Ovary (tissue), 7 donors: ENCODE measurements at regions not wholly inside any gene's neighbourhood (a gene's known extent, or its start where the extent isn't known, plus 50 kb on each side); places are given as distances from the start of the nearest gene placed in this dataset.
"Not testable (repeated sequence)": the region's sequence is repeated elsewhere in the genome, so short reads cannot be mapped to it uniquely, and the experiment has no call there.

ENCODE experiments used
- DNase-seq, 5 donors: peaks; one replicate each; pipeline ENCODE4 v3.0.0-alpha.2; 2019 to 2020
- H3K27ac ChIP-seq, 2 donors: fragments of 200-600 bp; one replicate each; pipeline versions ENCODE4 v1.5.1 to v1.8.0; 2019 to 2022
- H3K27me3 ChIP-seq: fragments of 200-600 bp; one replicate; pipeline ENCODE4 v1.8.0; 2022
- H3K36me3 ChIP-seq: fragments of 200-600 bp; sonication (generic); one replicate; pipeline ENCODE4 v1.5.1; 2019
- H3K4me1 ChIP-seq: one replicate; pipeline ENCODE4 v1.8.1; 2013; ENCODE audit warnings: mild to moderate bottlenecking, moderate library complexity; ENCODE audit not compliant: insufficient read depth
- H3K4me3 ChIP-seq: fragments of 200-600 bp; sonication (generic); one replicate; pipeline ENCODE4 v1.5.1; 2017
- H3K9me3 ChIP-seq, 2 donors: fragments of 200-600 bp in 1 of 2; sonication (generic) in 1 of 2; one replicate each; pipeline versions ENCODE4 v1.5.1 to v1.8.1; 2013 to 2019; ENCODE audit warnings: mild to moderate bottlenecking in 1 of 2, moderate library complexity in 1 of 2
- CTCF ChIP-seq, 3 donors: fragments of 450-650 bp in 2 of 3; fragments of 200-600 bp in 1 of 3; IDR thresholded peaks; one replicate each; pipeline versions ENCODE4 v1.5.1 to v1.8.0; 2016 to 2022; ENCODE audit warnings: antibody characterized with exemption in 3 of 3, mild to moderate bottlenecking in 1 of 3
- EP300 ChIP-seq: sonication (generic); formaldehyde crosslinking; IDR thresholded peaks from one replicate; pipeline ENCODE4 v1.6.1; 2017; ENCODE audit warnings: antibody characterized with exemption
- POLR2A ChIP-seq: fragments of 450-650 bp; IDR thresholded peaks from one replicate; pipeline ENCODE4 v1.6.1; 2017; ENCODE audit warnings: antibody characterized with exemption, mild to moderate bottlenecking, moderate library complexity
- WGBS, 3 donors: extraction: QIAGEN DNeasy Blood & Tissue Kit in 1 of 3; methylation state at CpG; one replicate each; pipeline versions ENCODE4 v1.1.5 to v1.1.7; 2013 to 2017; 5-methylcytosine and 5-hydroxymethylcytosine counted together
- intact Hi-C, 4 donors: fragments of 100-400 bp; cut with DNase I; formaldehyde crosslinking; loops; one replicate each; pipeline versions ENCODE4 v1.11.0 to v1.15.1; 2022 to 2023
- donor health status: DM: no; HTN: no; CAD: no; lungs with moderate emphysema.
- donor health status: DM: no; HTN: no; CAD: no.
- donor health status: Bipolar disorder and iron deficiency.
- donor health status: DM: no; HTN: no; CAD: no.
- donor health status: DM: yes; HTN: yes; CAD: no.

GRCh38 chr5:99010294-99010693, 81.5 kb upstream of the CHD1 start:
- no peak for DNase-seq
- Histone ChIP-seq H3K36me3 (no peaks in the 10 kb centered on the region), H3K27me3 (no peaks in the 10 kb centered on the region), H3K4me3 (no peak overlapping the region), H3K27ac (no peak overlapping the region), H3K4me1 (no peaks in the 10 kb centered on the region), H3K9me3 (no peaks in the 10 kb centered on the region)
- intact Hi-C loops: loop anchor here in 1 of 4 donors (5.0 kb wide), 1 partner anchor 53 kb away; no protein-coding TSS in a partner anchor
- TF ChIP-seq CTCF (IDR thresholded peaks at IDR 0.05) (no peak), EP300 (no peak), POLR2A (no peak)
- WGBS, 3 donors: no CpG with 5 or more reads among the region's 3 CpGs

- intact Hi-C loops, H3K27ac ChIP-seq, H3K4me1 ChIP-seq, H3K27me3 ChIP-seq, H3K9me3 ChIP-seq, H3K4me3 ChIP-seq, H3K36me3 ChIP-seq, DNase-seq: not testable (repeated sequence)
- WGBS, 3 donors: 79 to 86% (median 84%) methylated on average over 2 of the region's 2 CpGs
Measured at GRCh38 chr5:99008009-99008408, 79.2 kb upstream of the CHD1 start.

GRCh38 chr5:99005506-99005905, 76.7 kb upstream of the CHD1 start:
- intact Hi-C loops: no loop called here
- no peak for DNase-seq
- Histone ChIP-seq H3K27me3 (no peaks in the 10 kb centered on the region), H3K27ac (no peak overlapping the region), H3K36me3 (no peaks in the 10 kb centered on the region), H3K9me3 (no peaks in the 10 kb centered on the region), H3K4me1 (no peaks in the 10 kb centered on the region), H3K4me3 (no peak overlapping the region)
- TF ChIP-seq EP300 (no peak), CTCF (IDR thresholded peaks at IDR 0.05) (no peak)
- WGBS, 3 donors: 65 to 81% (median 75%) methylated on average over 1 of the region's 1 CpG

GRCh38 chr5:99004960-99005359, 76.2 kb upstream of the CHD1 start:
- Histone ChIP-seq H3K4me3 (no peak overlapping the region), H3K4me1 (no peaks in the 10 kb centered on the region), H3K27ac (no peak overlapping the region), H3K9me3 (no peaks in the 10 kb centered on the region), H3K36me3 (no peaks in the 10 kb centered on the region), H3K27me3 (no peaks in the 10 kb centered on the region)
- intact Hi-C loops: no loop called here
- TF ChIP-seq CTCF (IDR thresholded peaks at IDR 0.05) (no peak), POLR2A (no peak), EP300 (no peak)
- WGBS, 3 donors: 39 to 55% (median 50%) methylated on average over 1 of the region's 1 CpG
- no peak for DNase-seq

GRCh38 chr5:99000876-99001275, 72.1 kb upstream of the CHD1 start:
- Histone ChIP-seq H3K9me3 (no peaks in the 10 kb centered on the region), H3K36me3 (no peaks in the 10 kb centered on the region), H3K27ac (no peak overlapping the region), H3K4me1 (no peaks in the 10 kb centered on the region), H3K4me3 (no peak overlapping the region), H3K27me3 (no peaks in the 10 kb centered on the region)
- 81 to 85% (median 85%) methylated on average over 1 of the region's 1 CpG for WGBS, 3 donors
- intact Hi-C loops: no loop called here
- TF ChIP-seq EP300 (no peak), CTCF (IDR thresholded peaks at IDR 0.05) (no peak), POLR2A (no peak)
- DNase-seq: no peak
